Ecto neural progenitor cell (in vitro differentiated cells): ENCODE measurements at regions not wholly inside any gene's neighbourhood (a gene's known extent, or its start where the extent isn't known, plus 50 kb on each side); places are given as distances from the start of the nearest gene placed in this dataset.

Experiments used
- DNase-seq: peaks from one replicate; pipeline ENCODE4 v3.0.0-alpha.2; 2018; ENCODE audit warnings: low spot score

GRCh38 chr2:64317707-64318475, 136.1 kb upstream of the LGALSL start:
- DNase-seq, result no peak

DNA sequence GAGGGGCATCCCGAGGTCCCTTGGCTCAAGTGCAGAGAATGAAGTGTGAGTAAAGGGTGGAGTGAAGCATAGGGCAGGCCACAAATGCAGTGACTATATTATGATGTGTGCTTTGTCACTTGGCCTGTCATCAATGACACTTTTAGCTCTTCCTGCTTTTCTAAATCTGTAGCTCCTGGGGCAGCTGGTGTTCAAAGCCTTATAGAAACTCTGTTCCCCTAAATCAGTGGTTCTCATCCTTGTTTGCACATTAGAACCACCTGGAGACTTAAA, 135.6 kb upstream of the LGALSL start:
- no peak for DNase-seq

GRCh38 chr2:64319896-64320295, 134.1 kb upstream of the LGALSL start:
- DNase-seq, result no peak

GRCh38 chr2:64322433-64322832, 131.5 kb upstream of the LGALSL start:
- DNase-seq, result no peak

DNA sequence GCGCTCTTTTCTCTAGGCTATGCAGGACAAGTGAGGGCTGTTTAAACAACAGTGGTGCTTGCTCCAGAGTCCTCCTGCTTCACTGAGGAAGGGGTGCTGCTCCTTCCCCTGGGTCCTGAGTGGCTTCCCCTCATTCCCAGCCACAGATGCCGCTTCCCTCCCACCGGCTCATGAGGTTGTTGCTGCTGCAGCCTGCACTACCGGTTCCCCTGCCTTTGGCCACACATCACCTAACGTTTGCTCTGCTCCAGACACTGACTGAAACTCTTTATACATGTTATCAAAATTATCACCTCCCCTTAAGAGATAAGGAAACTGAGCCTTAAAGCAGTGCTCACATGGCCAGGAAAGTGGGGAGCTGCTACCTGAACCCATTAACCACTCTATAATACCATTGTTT, 130.8 kb upstream of the LGALSL start:
- DNase-seq, result no peak

- DNase-seq, result no peak
Measured at GRCh38 chr2:64324746-64325410, 129.1 kb upstream of the LGALSL start.

- DNase-seq, result no peak
Measured at GRCh38 chr2:64325477-64325851, 128.5 kb upstream of the LGALSL start.

GRCh38 chr2:64325852-64326577, 127.9 kb upstream of the LGALSL start:
- DNase-seq, result no peak

DNA sequence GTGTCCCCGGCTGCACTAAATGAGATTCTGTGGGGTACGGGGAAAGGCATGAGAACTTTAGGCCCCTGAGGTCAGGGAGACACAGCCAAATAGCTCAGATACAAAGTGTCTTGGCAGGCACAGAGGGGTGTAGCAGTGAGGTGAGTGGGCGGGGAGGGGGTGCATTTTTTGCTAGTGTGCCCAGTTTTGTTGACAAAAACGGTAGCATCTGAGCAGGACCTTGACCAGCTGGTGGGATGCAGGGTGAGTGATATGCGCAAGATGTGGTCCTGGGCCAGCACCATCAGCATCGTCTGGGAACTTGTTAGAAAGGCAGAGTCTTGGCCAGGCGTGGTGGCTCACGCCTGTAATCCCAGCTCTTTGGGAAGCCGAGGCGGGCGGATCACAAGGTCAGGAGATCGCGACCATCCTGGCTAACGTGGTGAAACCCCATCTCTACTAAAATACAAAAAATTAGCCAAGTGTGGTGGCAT, 127.3 kb upstream of the LGALSL start:
- no peak for DNase-seq

DNA sequence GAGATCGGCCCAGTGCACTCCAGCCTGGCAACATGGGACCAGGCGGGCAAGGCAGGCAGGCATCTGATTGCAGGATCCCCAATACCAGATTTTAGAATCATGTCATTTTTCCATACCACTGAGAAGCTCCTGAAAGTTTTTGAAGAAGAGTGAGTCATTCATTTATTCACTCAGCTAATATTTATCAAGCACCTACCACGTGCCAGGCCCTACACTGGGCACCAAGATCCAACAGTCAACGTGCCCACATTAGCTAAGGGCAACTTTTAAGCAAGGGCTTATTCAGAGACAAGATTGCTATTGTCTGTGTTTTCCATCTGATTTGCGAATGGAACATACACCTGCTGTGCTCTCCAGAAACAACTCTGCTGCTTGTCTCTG, 126.8 kb upstream of the LGALSL start:
- DNase-seq, result no peak

- no peak for DNase-seq
Measured at GRCh38 chr2:64327510-64328414, 126.2 kb upstream of the LGALSL start.

GRCh38 chr2:64328415-64328722, 125.6 kb upstream of the LGALSL start:
- DNase-seq, result no peak

GRCh38 chr2:64328756-64329155, 125.2 kb upstream of the LGALSL start:
- DNase-seq, result no peak

DNA sequence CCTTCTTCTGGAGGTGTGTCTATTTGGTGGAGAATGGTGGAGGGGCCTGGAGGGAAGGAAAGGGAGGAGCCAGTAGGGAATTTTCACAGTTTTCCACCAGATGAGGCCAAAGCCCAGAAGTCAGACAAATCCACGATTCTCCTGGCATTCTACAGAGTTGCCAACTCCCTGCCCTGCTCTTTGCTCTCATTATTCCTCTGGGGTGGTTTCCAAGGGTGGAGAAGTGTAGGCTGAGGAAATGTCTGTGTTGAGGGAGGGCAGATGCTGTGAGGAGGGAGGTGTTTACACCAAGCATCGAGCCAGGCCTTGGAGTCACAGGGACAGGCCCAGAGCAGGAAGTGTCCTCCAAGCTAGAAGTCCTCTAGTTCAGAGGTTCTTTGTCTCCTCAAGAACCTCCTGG, 124.1 kb upstream of the LGALSL start:
- DNase-seq, result no peak

DNA sequence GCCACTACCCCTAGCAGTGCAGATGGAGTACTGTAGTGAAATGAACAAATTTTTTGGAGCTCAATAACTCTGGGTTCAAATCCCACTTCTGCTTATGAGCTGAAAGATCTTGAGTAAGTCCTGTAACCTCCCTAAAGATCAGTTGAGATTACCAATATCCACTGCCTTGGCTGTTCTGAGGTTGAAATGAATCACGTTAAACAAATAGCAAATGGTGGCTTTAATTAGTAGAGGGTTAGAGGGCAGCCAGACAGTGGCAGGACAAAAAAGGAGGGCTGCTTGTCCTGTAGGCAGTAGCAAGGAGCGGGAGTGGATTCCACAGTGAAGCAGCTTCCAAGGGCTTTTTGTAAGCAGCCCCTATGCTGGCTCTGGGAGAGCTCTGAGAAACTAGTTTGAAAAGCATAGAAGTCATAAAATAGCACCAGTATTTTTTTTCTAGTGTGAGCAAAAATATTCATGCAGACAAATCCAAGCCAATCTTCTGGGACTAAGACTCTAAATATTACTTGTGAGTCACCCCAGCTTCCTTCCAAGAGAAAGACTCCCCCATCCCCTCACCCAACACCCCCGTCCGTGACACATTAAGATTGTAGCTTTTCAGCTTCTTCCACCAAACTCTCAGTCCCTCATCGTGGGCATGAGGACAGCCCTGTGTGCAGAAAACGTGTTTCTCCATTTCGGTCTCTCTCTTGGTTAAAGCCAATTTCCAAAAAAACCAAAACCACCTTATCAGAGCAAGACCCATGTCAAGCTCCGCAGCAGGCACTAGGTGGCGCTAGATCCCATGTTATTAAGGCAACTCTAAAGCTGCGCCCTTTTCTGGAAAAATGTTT, 123.5 kb upstream of the LGALSL start:
- DNase-seq, result peak; percentile 86

- peak; percentile 58 for DNase-seq
Measured at GRCh38 chr2:64331114-64331645, 122.8 kb upstream of the LGALSL start.

- no peak for DNase-seq
Measured at GRCh38 chr2:64331849-64332699, 121.9 kb upstream of the LGALSL start.

DNA sequence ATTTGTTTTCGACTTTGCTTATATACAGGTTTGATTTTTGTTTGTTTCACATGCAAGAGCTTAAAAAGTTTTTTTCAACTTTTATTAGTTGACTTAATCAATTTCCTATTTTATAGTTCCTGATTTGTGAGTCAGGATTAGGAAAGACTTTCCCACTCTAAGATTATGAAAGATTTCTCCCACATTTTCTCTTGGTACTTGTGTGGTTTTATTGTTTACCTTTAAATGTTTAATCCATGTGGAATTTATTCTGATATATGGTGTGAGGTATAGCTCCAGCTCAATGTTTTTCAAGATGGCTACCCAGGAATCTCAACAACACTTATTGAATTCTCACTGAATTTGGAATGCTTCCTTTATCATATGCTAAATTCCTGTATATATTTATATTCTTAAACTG, 117.8 kb upstream of the LGALSL start:
- no peak for DNase-seq

DNA sequence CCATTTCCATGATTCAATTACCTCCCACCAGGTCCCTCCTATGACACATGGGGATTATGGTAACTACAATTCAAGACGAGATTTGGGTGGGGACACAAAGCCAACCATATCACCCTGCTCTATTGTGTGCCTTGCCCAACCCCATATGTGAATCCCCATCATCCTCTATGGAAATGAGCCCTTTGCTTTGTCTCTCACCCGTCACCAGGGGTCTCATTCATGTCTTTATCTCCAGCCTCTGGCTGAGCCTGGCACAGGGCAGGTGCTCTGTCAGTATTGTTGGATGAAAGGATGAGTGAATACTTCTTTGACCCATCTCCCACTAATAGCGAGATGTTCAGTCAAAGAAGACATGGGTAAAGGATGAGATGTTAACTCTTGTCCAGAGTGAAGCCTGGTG, 116.6 kb upstream of the LGALSL start:
- DNase-seq, result no peak

DNA sequence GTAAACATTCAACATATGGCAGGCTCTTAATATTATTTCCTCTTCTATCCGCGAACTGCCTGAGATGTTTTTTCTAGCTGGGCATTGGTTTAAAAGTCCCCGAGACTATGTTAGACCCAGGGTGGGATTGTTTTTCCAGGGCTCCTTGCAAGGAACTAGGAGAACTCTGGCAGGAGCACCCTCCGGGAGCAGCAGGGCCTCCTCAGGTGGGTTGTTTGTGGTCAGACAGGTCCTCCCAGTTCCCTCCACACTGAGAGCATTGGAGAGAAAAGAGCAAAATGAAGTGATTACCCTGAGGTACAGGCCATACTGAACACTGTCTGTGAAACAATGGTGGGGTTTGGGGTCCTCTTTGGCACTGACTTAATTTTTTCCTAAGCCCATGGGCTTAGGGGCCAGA, 115.9 kb upstream of the LGALSL start:
- DNase-seq, result no peak
